ENCODE measurements at regions not wholly inside any gene's neighbourhood (a gene's known extent, or its start where the extent isn't known, plus 50 kb on each side); places are given as distances from the start of the nearest gene placed in this dataset.

- no peak for TF ChIP-seq YY1 (IDR thresholded peaks at IDR 0.05; ENCODE audit: insufficient read depth, insufficient read length)
- no peak for TF ChIP-seq SUZ12 (IDR thresholded peaks at IDR 0.05; ENCODE audit: extremely low read depth, insufficient read depth, insufficient read length)
- no peak for TF ChIP-seq ZNF274 (IDR thresholded peaks at IDR 0.05; ENCODE audit: low read depth, low read length)
Measured at GRCh38 chr12:4088451-4088850, 185.1 kb upstream of the CCND2 start.
